Heart left ventricle (tissue), 16 donors: ENCODE measurements at regions not wholly inside any gene's neighbourhood (a gene's known extent, or its start where the extent isn't known, plus 50 kb on each side); places are given as distances from the start of the nearest gene placed in this dataset.

ENCODE experiments used
- ATAC-seq, 4 donors: fragments of 200-7000 bp; cut with Tn5 transposase; one replicate each; pipeline ENCODE4 v1.9.1; 2020 to 2022; ENCODE audit warnings: moderate library complexity in 4 of 4, mild to moderate bottlenecking in 3 of 4, moderate number of reproducible peaks in 1 of 4
- DNase-seq, 5 donors: peaks; one replicate each; pipeline ENCODE4 v3.0.0-alpha.2; 2020
- H3K27ac ChIP-seq, 12 donors: fragments of 200-600 bp; sonication (generic) in 4 of 12; one replicate each; pipeline versions ENCODE4 v1.5.0 to v1.8.0; 2016 to 2022; ENCODE audit warnings: mild to moderate bottlenecking in 2 of 12
- H3K27me3 ChIP-seq, 9 donors: fragments of 200-600 bp; sonication (generic) in 2 of 9; one replicate each; pipeline versions ENCODE4 v1.5.1 to v1.8.0; 2016 to 2022; ENCODE audit warnings: mild to moderate bottlenecking in 3 of 9
- H3K36me3 ChIP-seq, 9 donors: fragments of 200-600 bp; sonication (generic) in 2 of 9; one replicate each; pipeline versions ENCODE4 v1.5.0 to v1.8.0; 2018 to 2022; ENCODE audit warnings: mild to moderate bottlenecking in 2 of 9
- H3K4me1 ChIP-seq, 12 donors: fragments of 200-600 bp; sonication (generic) in 4 of 12; one replicate each; pipeline versions ENCODE4 v1.5.0 to v1.8.0; 2016 to 2022; ENCODE audit warnings: mild to moderate bottlenecking in 3 of 12
- H3K4me3 ChIP-seq, 12 donors: fragments of 200-600 bp; sonication (generic) in 4 of 12; one replicate each; pipeline versions ENCODE4 v1.5.0 to v1.8.0; 2017 to 2022; ENCODE audit warnings: mild to moderate bottlenecking in 9 of 12, moderate library complexity in 4 of 12
- H3K9me3 ChIP-seq, 12 donors: fragments of 200-600 bp; sonication (generic) in 4 of 12; one replicate each; pipeline versions ENCODE4 v1.5.0 to v1.8.0; 2016 to 2022; ENCODE audit warnings: mild to moderate bottlenecking in 1 of 12
- CTCF ChIP-seq, 12 donors: fragments of 200-600 bp; sonication (generic) in 4 of 12; IDR thresholded peaks; one replicate each; pipeline versions ENCODE4 v1.5.0 to v1.8.0; 2018 to 2022; ENCODE audit warnings: antibody characterized with exemption in 12 of 12, mild to moderate bottlenecking in 5 of 12
- POLR2A ChIP-seq, 2 donors: fragments of 450-650 bp; IDR thresholded peaks; one replicate each; pipeline ENCODE4 v1.6.1; 2017; ENCODE audit warnings: antibody characterized with exemption in 2 of 2, mild to moderate bottlenecking in 2 of 2, moderate library complexity in 2 of 2
- WGBS, 4 donors: extraction: QIAGEN DNeasy Blood & Tissue Kit in 2 of 4; methylation state at CpG; one replicate each; pipeline versions ENCODE4 v1.1.5 to v1.1.7; 2013 to 2018; 5-methylcytosine and 5-hydroxymethylcytosine counted together
- intact Hi-C, 10 donors: fragments of 100-400 bp; cut with DNase I; formaldehyde crosslinking; loops; one replicate each; pipeline versions ENCODE4 v1.11.1 to v1.14.2; 2022
- donor health status: ischemic (EF 13 %, LVEDD 7.1; RV severe dilation, severe dysfunction).
- donor health status: healthy with polysubstance abuse.
- donor health status: DM: no; HTN: yes; CAD: no.
- donor health status: DM: no; HTN: no; CAD: no.
- donor health status: ischemic (EF 25% LVEDD 6.9; RV normal size, moderate dysfunction).
- donor health status: ischemic (EF 25% LVEDD 5.7; RV mildly dilated, moderate dysfunction).
- donor health status: healthy.
- donor health status: DM: yes; HTN: yes; CAD: no.
- donor health status: ischemic (EF 35%, LVEDD 5.7; RV mildly dilated, moderate dysfunction).
- donor health status: nonischemic (EF 11% LVEDD 7.7; RV severe dilation, severe dysfunction).
- donor health status: DM: yes; HTN: yes; CAD: no.
- donor health status: PGD.
- donor health status: ischemic (EF 29% LVEDD 5.4; RV normal size, mild dysfunction).
- donor health status: nonischemic (EF 23%, LVEDD 6.1; RV moderate dilation, normal function).

- ATAC-seq (no peak), DNase-seq (no peak)
- H3K9me3 ChIP-seq: peaks cover 0 to 28% (median 17%) of the 10 kb centered on the region in 12 donors
- no peaks in the 10 kb centered on the region for H3K4me1 ChIP-seq
- no peaks in the 10 kb centered on the region for H3K27me3 ChIP-seq
- intact Hi-C loops: no loop called here
- no peak for TF ChIP-seq CTCF (IDR thresholded peaks at IDR 0.05)
- H3K4me3 ChIP-seq: no peak overlapping the region
- no peak overlapping the region for H3K27ac ChIP-seq
- no peaks in the 10 kb centered on the region for H3K36me3 ChIP-seq
- WGBS, 4 donors: 74 to 87% (median 78%) methylated on average over 1 of the region's 1 CpG
Observed at GRCh38 chr4:124915073-124915472, 202.5 kb upstream of the ANKRD50 start.

GRCh38 chr4:124913237-124913636, 200.7 kb upstream of the ANKRD50 start:
- intact Hi-C loops: no loop called here
- Histone ChIP-seq H3K27ac (no peak overlapping the region), H3K4me1 (no peaks in the 10 kb centered on the region), H3K4me3 (no peak overlapping the region), H3K9me3 (peaks cover 0 to 28% (median 17%) of the 10 kb centered on the region in 12 donors), H3K27me3 (no peaks in the 10 kb centered on the region), H3K36me3 (no peaks in the 10 kb centered on the region)
- ATAC-seq: no peak
- no peak for DNase-seq
- TF ChIP-seq CTCF (IDR thresholded peaks at IDR 0.05) (no peak), POLR2A (IDR thresholded peaks at IDR 0.05) (no peak)
- 78 to 91% (median 90%) methylated on average over 1 of the region's 1 CpG; no CpG with 5 or more reads in 1 of the 4 donors for WGBS, 4 donors

- ATAC-seq (no peak), DNase-seq (no peak)
- H3K36me3 ChIP-seq: no peaks in the 10 kb centered on the region
- intact Hi-C loops: no loop called here
- no peaks in the 10 kb centered on the region for H3K27me3 ChIP-seq
- H3K4me1 ChIP-seq: no peaks in the 10 kb centered on the region
- H3K27ac ChIP-seq: no peak overlapping the region
- no peak overlapping the region for H3K4me3 ChIP-seq
- no peak for TF ChIP-seq POLR2A (IDR thresholded peaks at IDR 0.05)
- no peak for TF ChIP-seq CTCF (IDR thresholded peaks at IDR 0.05)
- peaks cover 0 to 28% (median 17%) of the 10 kb centered on the region in 12 donors for H3K9me3 ChIP-seq
Observed at GRCh38 chr4:124910327-124910726, 197.8 kb upstream of the ANKRD50 start.

- intact Hi-C loops: no loop called here
- no peak overlapping the region for H3K27ac ChIP-seq
- H3K4me3 ChIP-seq: no peak overlapping the region
- peaks cover 0 to 22% (median 11%) of the 10 kb centered on the region in 12 donors for H3K9me3 ChIP-seq
- H3K27me3 ChIP-seq: no peaks in the 10 kb centered on the region
- WGBS, 4 donors: 78 to 86% (median 80%) methylated on average over 3 of the region's 3 CpGs
- DNase-seq: no peak
- TF ChIP-seq CTCF (IDR thresholded peaks at IDR 0.05) (no peak), POLR2A (IDR thresholded peaks at IDR 0.05) (no peak)
- no peaks in the 10 kb centered on the region for H3K36me3 ChIP-seq
- no peak for ATAC-seq
- peaks cover 0 to 16% (median 6%) of the 10 kb centered on the region in 12 donors for H3K4me1 ChIP-seq
Observed at GRCh38 chr4:124907881-124908280, 195.3 kb upstream of the ANKRD50 start.
